SK-N-SH treated with all-trans-retinoic acid at 6 μM for 48 hours (cell line): ENCODE measurements at regions not wholly inside any gene's neighbourhood (a gene's known extent, or its start where the extent isn't known, plus 50 kb on each side); places are given as distances from the start of the nearest gene placed in this dataset.
"Not testable (repeated sequence)": the region's sequence is repeated elsewhere in the genome, so short reads cannot be mapped to it uniquely, and the experiment has no call there.

Experiments
- CSDC2 ChIP-seq: fragments of 250-450 bp; sonication (Bioruptor Pico); IDR thresholded peaks from 2 replicates; pipeline ENCODE4 v1.5.0; 2020; ENCODE audit warnings: mild to moderate bottlenecking, moderate library complexity
- ISL1 ChIP-seq: fragments of 250-450 bp; sonication (Bioruptor Pico); IDR thresholded peaks from 2 replicates; pipeline ENCODE4 v2.1.2; 2022; ENCODE audit warnings: mild to moderate bottlenecking, moderate library complexity
- PPARA ChIP-seq: fragments of 250-450 bp; sonication (Bioruptor Pico); IDR thresholded peaks from 2 replicates; pipeline ENCODE4 v1.5.0; 2020; ENCODE audit warnings: mild to moderate bottlenecking, borderline replicate concordance
- SNAI2 ChIP-seq: fragments of 250-450 bp; sonication (Bioruptor Pico); IDR thresholded peaks from 2 replicates; pipeline ENCODE4 v1.5.0; 2020; ENCODE audit warnings: mild to moderate bottlenecking, moderate library complexity
- TCF4 ChIP-seq: fragments of 250-450 bp; sonication (Bioruptor Pico); IDR thresholded peaks from 2 replicates; pipeline ENCODE4 v1.8.0; 2021; ENCODE audit warnings: mild to moderate bottlenecking, moderate library complexity, borderline replicate concordance
- ZFP3 ChIP-seq: fragments of 250-450 bp; sonication (Bioruptor Pico); IDR thresholded peaks from 2 replicates; pipeline ENCODE4 v1.5.0; 2020; ENCODE audit warnings: mild to moderate bottlenecking, moderate library complexity
- ZNF565 ChIP-seq: fragments of 450-650 bp; formaldehyde crosslinking; conservative IDR thresholded peaks from 2 replicates; pipeline ENCODE4 v1.5.0; 2020; ENCODE audit warnings: low read depth, mild to moderate bottlenecking, moderate library complexity
- ZNF70 ChIP-seq: fragments of 450-650 bp; formaldehyde crosslinking; IDR thresholded peaks from 2 replicates; pipeline ENCODE4 v1.5.0; 2020; ENCODE audit warnings: mild to moderate bottlenecking, moderate library complexity
- TF ChIP-seq, protein P1 (sequence below): fragments of 250-450 bp; sonication (Bioruptor Pico); IDR thresholded peaks from 2 replicates; pipeline ENCODE4 v1.5.1; 2020; ENCODE audit warnings: low read depth, mild to moderate bottlenecking, moderate library complexity
- TF ChIP-seq, protein P2 (sequence below): fragments of 250-450 bp; sonication (Bioruptor Pico); IDR thresholded peaks from 2 replicates; pipeline ENCODE4 v1.8.0; 2020; ENCODE audit warnings: mild to moderate bottlenecking, moderate library complexity, borderline replicate concordance

DNA sequence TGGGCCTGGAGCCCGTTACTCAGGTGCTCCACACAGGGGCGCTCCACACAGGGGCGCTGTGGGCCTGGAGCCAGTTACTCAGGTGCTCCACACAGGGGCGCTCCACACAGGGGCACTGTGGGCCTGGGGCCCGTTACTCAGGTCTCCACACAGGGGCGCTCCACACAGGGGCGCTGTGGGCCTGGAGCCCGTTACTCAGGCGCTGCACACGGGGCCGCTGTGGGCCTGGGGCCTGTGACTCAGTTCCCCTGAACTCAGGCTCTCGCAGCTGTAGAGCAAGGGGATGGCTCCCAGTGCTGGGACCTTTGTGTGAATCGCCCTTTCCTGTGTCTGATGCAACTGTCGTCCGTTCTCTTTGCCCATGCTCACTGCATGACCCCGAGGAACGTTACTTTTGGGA lies 262.0 kb downstream of the THBS2 start:
- TF ChIP-seq, protein P1, sequence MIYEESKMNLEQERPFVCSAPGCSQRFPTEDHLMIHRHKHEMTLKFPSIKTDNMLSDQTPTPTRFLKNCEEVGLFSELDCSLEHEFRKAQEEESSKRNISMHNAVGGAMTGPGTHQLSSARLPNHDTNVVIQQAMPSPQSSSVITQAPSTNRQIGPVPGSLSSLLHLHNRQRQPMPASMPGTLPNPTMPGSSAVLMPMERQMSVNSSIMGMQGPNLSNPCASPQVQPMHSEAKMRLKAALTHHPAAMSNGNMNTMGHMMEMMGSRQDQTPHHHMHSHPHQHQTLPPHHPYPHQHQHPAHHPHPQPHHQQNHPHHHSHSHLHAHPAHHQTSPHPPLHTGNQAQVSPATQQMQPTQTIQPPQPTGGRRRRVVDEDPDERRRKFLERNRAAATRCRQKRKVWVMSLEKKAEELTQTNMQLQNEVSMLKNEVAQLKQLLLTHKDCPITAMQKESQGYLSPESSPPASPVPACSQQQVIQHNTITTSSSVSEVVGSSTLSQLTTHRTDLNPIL (CRISPR knock-in tag): not testable (repeated sequence)
- not testable (repeated sequence) for TF ChIP-seq ZFP3 (CRISPR knock-in tag); CSDC2 (CRISPR knock-in tag); ISL1 (CRISPR knock-in tag); TCF4 (CRISPR knock-in tag); PPARA; ZNF565 (CRISPR knock-in tag); ZNF70 (CRISPR knock-in tag); SNAI2 (CRISPR knock-in tag)
- TF ChIP-seq, protein P2, sequence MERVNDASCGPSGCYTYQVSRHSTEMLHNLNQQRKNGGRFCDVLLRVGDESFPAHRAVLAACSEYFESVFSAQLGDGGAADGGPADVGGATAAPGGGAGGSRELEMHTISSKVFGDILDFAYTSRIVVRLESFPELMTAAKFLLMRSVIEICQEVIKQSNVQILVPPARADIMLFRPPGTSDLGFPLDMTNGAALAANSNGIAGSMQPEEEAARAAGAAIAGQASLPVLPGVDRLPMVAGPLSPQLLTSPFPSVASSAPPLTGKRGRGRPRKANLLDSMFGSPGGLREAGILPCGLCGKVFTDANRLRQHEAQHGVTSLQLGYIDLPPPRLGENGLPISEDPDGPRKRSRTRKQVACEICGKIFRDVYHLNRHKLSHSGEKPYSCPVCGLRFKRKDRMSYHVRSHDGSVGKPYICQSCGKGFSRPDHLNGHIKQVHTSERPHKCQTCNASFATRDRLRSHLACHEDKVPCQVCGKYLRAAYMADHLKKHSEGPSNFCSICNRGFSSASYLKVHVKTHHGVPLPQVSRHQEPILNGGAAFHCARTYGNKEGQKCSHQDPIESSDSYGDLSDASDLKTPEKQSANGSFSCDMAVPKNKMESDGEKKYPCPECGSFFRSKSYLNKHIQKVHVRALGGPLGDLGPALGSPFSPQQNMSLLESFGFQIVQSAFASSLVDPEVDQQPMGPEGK: not testable (repeated sequence)
